Natural killer cell (primary cell): ENCODE measurements at regions not wholly inside any gene's neighbourhood (a gene's known extent, or its start where the extent isn't known, plus 50 kb on each side); places are given as distances from the start of the nearest gene placed in this dataset.

Experiments used
- ATAC-seq, 3 donors: fragments of 150-1000 bp in 2 of 3; fragments of 200-7000 bp in 1 of 3; cut with Tn5 transposase; 1 replicate in 1 of 3; 2 replicates in 2 of 3; pipeline ENCODE4 v1.10.0; 2021; ENCODE audit warnings: mild to moderate bottlenecking in 2 of 3, moderate library complexity in 2 of 3
- DNase-seq, 2 donors: peaks; one replicate each; pipeline versions ENCODE4 v3.0.0 to v3.0.0-alpha.2; 2013 to 2021; ENCODE audit warnings: mixed read lengths in 1 of 2
- H3K27ac ChIP-seq: one replicate; pipeline ENCODE4 v1.5.1; 2013; ENCODE audit warnings: mild to moderate bottlenecking, low read length
- H3K27me3 ChIP-seq: one replicate; pipeline ENCODE4 v1.6.1; 2013; ENCODE audit warnings: low read length; ENCODE audit not compliant: control insufficient read depth, insufficient read depth
- H3K36me3 ChIP-seq: one replicate; pipeline ENCODE4 v1.6.1; 2013; ENCODE audit warnings: low read length; ENCODE audit not compliant: control insufficient read depth, insufficient read depth
- H3K4me1 ChIP-seq: one replicate; pipeline ENCODE4 v1.6.1; 2013; ENCODE audit warnings: low read length; ENCODE audit not compliant: control insufficient read depth, insufficient read depth
- H3K4me3 ChIP-seq: one replicate; pipeline ENCODE4 v1.5.1; 2013; ENCODE audit warnings: low read length
- H3K9me3 ChIP-seq: one replicate; pipeline ENCODE4 v1.6.1; 2013; ENCODE audit warnings: low read length; ENCODE audit not compliant: control insufficient read depth, insufficient read depth
- H3K27ac Mint-ChIP-seq, 2 donors: one replicate each; pipeline ENCODE4 v1.8.0; 2022; ENCODE audit warnings: mild to moderate bottlenecking in 2 of 2, mixed read lengths in 2 of 2, moderate library complexity in 1 of 2
- H3K27me3 Mint-ChIP-seq, 2 donors: one replicate each; pipeline ENCODE4 v1.8.0; 2022; ENCODE audit warnings: low read depth in 2 of 2, mixed read lengths in 2 of 2
- H3K36me3 Mint-ChIP-seq: one replicate; pipeline ENCODE4 v1.8.0; 2022; ENCODE audit warnings: mixed read lengths
- H3K4me1 Mint-ChIP-seq, 2 donors: one replicate each; pipeline ENCODE4 v1.8.0; 2022; ENCODE audit warnings: mixed read lengths in 2 of 2
- H3K4me3 Mint-ChIP-seq: one replicate; pipeline ENCODE4 v1.8.0; 2022; ENCODE audit warnings: mild to moderate bottlenecking, moderate library complexity, mixed read lengths
- H3K9me3 Mint-ChIP-seq, 2 donors: one replicate each; pipeline ENCODE4 v1.8.0; 2022; ENCODE audit warnings: mixed read lengths in 2 of 2
- CTCF ChIP-seq: fragments of 200-600 bp; IDR thresholded peaks from one replicate; pipeline ENCODE4 v1.8.0; 2022; ENCODE audit warnings: antibody characterized with exemption
- WGBS: methylation state at CpG from one replicate; pipeline ENCODE4 v1.1.7; 2013; ENCODE audit warnings: missing lambda C conversion rate; ENCODE audit not compliant: insufficient coverage; 5-methylcytosine and 5-hydroxymethylcytosine counted together
- intact Hi-C: fragments of 100-400 bp; cut with micrococcal nuclease; formaldehyde crosslinking; loops from one replicate; pipeline ENCODE4 v1.14.2; 2022

- Mint-ChIP-seq H3K4me1 (no peaks in the 10 kb centered on the region), H3K27ac (no peak overlapping the region), H3K27me3 (peaks cover 0 to 14% of the 10 kb centered on the region in 2 donors), H3K9me3 (no peaks in the 10 kb centered on the region), H3K36me3 (no peaks in the 10 kb centered on the region), H3K4me3 (no peak overlapping the region)
- intact Hi-C loops = no loop called here
- Histone ChIP-seq H3K36me3 (no peaks in the 10 kb centered on the region), H3K4me1 (no peaks in the 10 kb centered on the region), H3K27ac (no peak overlapping the region), H3K9me3 (no peaks in the 10 kb centered on the region), H3K4me3 (no peak overlapping the region), H3K27me3 (no peaks in the 10 kb centered on the region)
- whole genome bisulfite sequencing = 56% methylated on average over 12 of the region's 15 CpGs
- no peak for TF ChIP-seq CTCF
- no peak for DNase-seq
- no peak for ATAC-seq
Measured at GRCh38 chr1:9448132-9449109, 90.8 kb upstream of the SLC25A33 start.

GRCh38 chr1:9449110-9449627 is 90.1 kb upstream of the SLC25A33 start:
- H3K4me3 Mint-ChIP-seq = no peak overlapping the region
- H3K27ac Mint-ChIP-seq = no peak overlapping the region
- Histone ChIP-seq H3K4me3 (no peak overlapping the region), H3K27me3 (no peaks in the 10 kb centered on the region), H3K9me3 (no peaks in the 10 kb centered on the region), H3K36me3 (no peaks in the 10 kb centered on the region), H3K27ac (no peak overlapping the region), H3K4me1 (no peaks in the 10 kb centered on the region)
- intact Hi-C loops = no loop called here
- DNase-seq (no peak), ATAC-seq (no peak)
- H3K36me3 Mint-ChIP-seq = no peaks in the 10 kb centered on the region
- no peak for TF ChIP-seq CTCF
- H3K27me3 Mint-ChIP-seq = peaks cover 0 to 14% of the 10 kb centered on the region in 2 donors
- no peaks in the 10 kb centered on the region for H3K9me3 Mint-ChIP-seq
- H3K4me1 Mint-ChIP-seq = no peaks in the 10 kb centered on the region
- 63% methylated on average over 10 of the region's 10 CpGs for WGBS

- H3K4me1 ChIP-seq = no peaks in the 10 kb centered on the region
- H3K27ac Mint-ChIP-seq = no peak overlapping the region
- ATAC-seq (no peak), DNase-seq (no peak)
- H3K27ac ChIP-seq = no peak overlapping the region
- no peaks in the 10 kb centered on the region for H3K9me3 Mint-ChIP-seq
- no peaks in the 10 kb centered on the region for H3K27me3 ChIP-seq
- no peaks in the 10 kb centered on the region for H3K36me3 Mint-ChIP-seq
- no peaks in the 10 kb centered on the region for H3K4me1 Mint-ChIP-seq
- WGBS = 92% methylated on average over 12 of the region's 12 CpGs
- peaks cover 0 to 14% of the 10 kb centered on the region in 2 donors for H3K27me3 Mint-ChIP-seq
- no peak for TF ChIP-seq CTCF
- intact Hi-C loops = no loop called here
- no peaks in the 10 kb centered on the region for H3K9me3 ChIP-seq
- no peaks in the 10 kb centered on the region for H3K36me3 ChIP-seq
- no peak overlapping the region for H3K4me3 Mint-ChIP-seq
- no peak overlapping the region for H3K4me3 ChIP-seq
Measured at GRCh38 chr1:9449976-9450696, 89.1 kb upstream of the SLC25A33 start.
